H1 (cell line): ENCODE measurements at regions not wholly inside any gene's neighbourhood (a gene's known extent, or its start where the extent isn't known, plus 50 kb on each side); places are given as distances from the start of the nearest gene placed in this dataset.

Experiments used
- CTCF ChIA-PET: fragments of 300-600 bp; sonication (Branson Sonifier 250); formaldehyde crosslinking; loops from one replicate; lab custom pipeline; 2021; ENCODE audit not compliant: partially characterized antibody; lab: Charles Lee
- POLR2A ChIA-PET: fragments of 300-600 bp; sonication (Branson Sonifier 250); formaldehyde crosslinking; loops from one replicate; lab custom pipeline; 2021; ENCODE audit warnings: inconsistent platforms; ENCODE audit not compliant: partially characterized antibody; lab: Charles Lee
- DNase-seq, 2 experiments: peaks; one replicate each; pipeline versions ENCODE4 v3.0.0 to v3.0.0-alpha.2; 2010 to 2022; ENCODE audit warnings: low spot score in 2 of 2, low read depth in 1 of 2, mixed read lengths in 1 of 2
- FAIRE-seq: peaks from 2 replicates; lab custom pipeline; 2011; peaks lifted over from hg19 to GRCh38; lab: Jason Lieb, UNC
- H2AFZ ChIP-seq: 2 replicates; pipeline ENCODE4 v1.8.1; 2012; ENCODE audit warnings: low read length, inconsistent platforms
- H2AK5ac ChIP-seq: 2 replicates; pipeline ENCODE4 v1.6.1; 2013; ENCODE audit warnings: low read depth, low read length
- H2BK120ac ChIP-seq: replicated peaks from 2 replicates; pipeline ENCODE3; 2013; ENCODE audit warnings: low read depth, low read length, inconsistent platforms
- H2BK12ac ChIP-seq: 2 replicates; pipeline ENCODE4 v1.6.1; 2013; ENCODE audit warnings: low read depth, low read length
- H2BK15ac ChIP-seq: 2 replicates; pipeline ENCODE4 v1.6.1; 2013; ENCODE audit warnings: low read length
- H2BK20ac ChIP-seq: 2 replicates; pipeline ENCODE4 v1.6.1; 2013; ENCODE audit warnings: low read length
- H2BK5ac ChIP-seq: 2 replicates; pipeline ENCODE4 v1.6.1; 2013; ENCODE audit warnings: low read depth, low read length
- H3K14ac ChIP-seq: 2 replicates; pipeline ENCODE4 v1.6.1; 2013; ENCODE audit warnings: inconsistent platforms; ENCODE audit not compliant: insufficient read length
- H3K18ac ChIP-seq: 2 replicates; pipeline ENCODE4 v1.6.1; 2013; ENCODE audit warnings: low read length; ENCODE audit errors: extremely low read depth
- H3K23ac ChIP-seq: 2 replicates; pipeline ENCODE4 v1.6.1; 2013; ENCODE audit warnings: inconsistent platforms; ENCODE audit not compliant: insufficient read length
- H3K23me2 ChIP-seq: 2 replicates; pipeline ENCODE4 v1.6.1; 2013; ENCODE audit warnings: low read depth, low read length
- H3K27ac ChIP-seq: 2 replicates; pipeline ENCODE4 v1.6.1; 2011; ENCODE audit warnings: low read depth, low read length, inconsistent platforms
- H3K27me3 ChIP-seq, 4 experiments: replicated peaks in 1 of 4; 1 replicate in 1 of 4; 2 replicates in 3 of 4; pipeline versions ENCODE4 v1.6.1 to v1.8.1; 2011 to 2013; ENCODE audit warnings: low read length in 3 of 4, mild to moderate bottlenecking in 3 of 4, inconsistent platforms in 2 of 4, mixed read lengths in 2 of 4, moderate library complexity in 1 of 4; ENCODE audit not compliant: control insufficient read depth in 3 of 4, insufficient read depth in 3 of 4; ENCODE audit errors: extremely low read depth in 1 of 4
- H3K36me3 ChIP-seq, 4 experiments: 2 replicates each; pipeline versions ENCODE4 v1.6.1 to v1.8.1; 2011 to 2013; ENCODE audit warnings: mild to moderate bottlenecking in 4 of 4, low read length in 3 of 4, moderate library complexity in 2 of 4, control low read depth in 1 of 4, inconsistent platforms in 1 of 4; ENCODE audit not compliant: insufficient read depth in 4 of 4, control insufficient read depth in 2 of 4
- H3K4ac ChIP-seq: replicated peaks from 2 replicates; pipeline ENCODE3; 2013; ENCODE audit warnings: low read length, low read depth, mixed read lengths, inconsistent platforms; ENCODE audit not compliant: insufficient read length
- H3K4me1 ChIP-seq, 4 experiments: replicated peaks in 1 of 4; 1 replicate in 1 of 4; 2 replicates in 3 of 4; pipeline versions ENCODE4 v1.6.1 to v1.8.1; 2011 to 2013; ENCODE audit warnings: low read length in 3 of 4, inconsistent platforms in 2 of 4, mixed read lengths in 1 of 4; ENCODE audit not compliant: insufficient read depth in 4 of 4, control insufficient read depth in 3 of 4
- H3K4me2 ChIP-seq, 2 experiments: 2 replicates each; pipeline versions ENCODE4 v1.6.1 to v1.8.1; 2011 to 2013; ENCODE audit warnings: low read depth in 2 of 2, low read length in 2 of 2, control low read depth in 1 of 2, inconsistent platforms in 1 of 2, mild to moderate bottlenecking in 1 of 2; ENCODE audit not compliant: insufficient read depth in 1 of 2
- H3K4me3 ChIP-seq, 4 experiments: fragments of 200-600, 300-600 bp in 1 of 4; sonication (generic), shearing (Covaris generic), sonication (Bioruptor Twin) in 1 of 4; 2 replicates each; pipeline versions ENCODE4 v1.5.1 to v1.8.1; 2011 to 2016; ENCODE audit warnings: low read length in 4 of 4, low read depth in 3 of 4, control low read depth in 2 of 4, inconsistent platforms in 2 of 4, mild to moderate bottlenecking in 2 of 4, mixed read lengths in 1 of 4, moderate library complexity in 1 of 4; ENCODE audit not compliant: insufficient read depth in 2 of 4; ENCODE audit errors: extremely low read depth in 1 of 4
- H3K56ac ChIP-seq: replicated peaks from 2 replicates; pipeline ENCODE3; 2013; ENCODE audit warnings: low read depth, mild to moderate bottlenecking, mixed read lengths, low read length, inconsistent platforms; ENCODE audit not compliant: insufficient read length
- H3K79me1 ChIP-seq: 2 replicates; pipeline ENCODE4 v1.6.1; 2013; ENCODE audit warnings: low read depth, low read length, control low read depth
- H3K79me2 ChIP-seq, 2 experiments: 2 replicates each; pipeline versions ENCODE4 v1.6.1 to v1.8.1; 2012 to 2013; ENCODE audit warnings: low read length in 2 of 2, mild to moderate bottlenecking in 2 of 2, inconsistent platforms in 1 of 2; ENCODE audit not compliant: insufficient read depth in 2 of 2, control insufficient read depth in 1 of 2
- H3K9ac ChIP-seq, 4 experiments: replicated peaks in 1 of 4; 1 replicate in 1 of 4; 2 replicates in 3 of 4; pipeline versions ENCODE4 v1.6.1 to v1.8.1; 2011 to 2013; ENCODE audit warnings: low read depth in 3 of 4, low read length in 3 of 4, control low read depth in 2 of 4, mild to moderate bottlenecking in 2 of 4, moderate library complexity in 2 of 4, inconsistent platforms in 1 of 4; ENCODE audit errors: extremely low read depth in 1 of 4
- H3K9me3 ChIP-seq, 2 experiments: 2 replicates each; pipeline versions ENCODE4 v1.6.1 to v1.8.1; 2012 to 2013; ENCODE audit warnings: mild to moderate bottlenecking in 2 of 2, moderate library complexity in 2 of 2, control low read depth in 1 of 2, inconsistent platforms in 1 of 2, low read depth in 1 of 2, low read length in 1 of 2, mixed read lengths in 1 of 2; ENCODE audit not compliant: insufficient read depth in 2 of 2
- H4K20me1 ChIP-seq, 2 experiments: replicated peaks in 1 of 2; 2 replicates each; pipeline versions ENCODE3 to v1.8.1; 2011 to 2013; ENCODE audit warnings: inconsistent platforms in 2 of 2, low read length in 2 of 2, mild to moderate bottlenecking in 1 of 2; ENCODE audit not compliant: insufficient read depth in 2 of 2, control insufficient read depth in 1 of 2
- H4K5ac ChIP-seq: 2 replicates; pipeline ENCODE4 v1.6.1; 2013; ENCODE audit warnings: low read length, low read depth, mixed read lengths, inconsistent platforms; ENCODE audit not compliant: insufficient read length
- H4K8ac ChIP-seq: 2 replicates; pipeline ENCODE4 v1.8.0; 2013; ENCODE audit warnings: mild to moderate bottlenecking, moderate library complexity, low read length, inconsistent platforms; ENCODE audit not compliant: insufficient read depth; ENCODE audit errors: extremely low read depth
- H4K91ac ChIP-seq: replicated peaks from 2 replicates; pipeline ENCODE3; 2013; ENCODE audit warnings: low read length, mixed read lengths, inconsistent platforms; ENCODE audit not compliant: insufficient read length
- BACH1 ChIP-seq: IDR thresholded peaks from 2 replicates; pipeline ENCODE4 v1.6.1; 2012; ENCODE audit warnings: low read length, improper control_type of control experiment
- EP300 ChIP-seq, 2 experiments: IDR thresholded peaks; 1 replicate in 1 of 2; 2 replicates in 1 of 2; pipeline ENCODE4 v1.6.1; 2011 to 2012; ENCODE audit warnings: low read depth in 2 of 2, low read length in 2 of 2, mild to moderate bottlenecking in 2 of 2, borderline replicate concordance in 1 of 2, inconsistent platforms in 1 of 2, moderate library complexity in 1 of 2
- FOSL1 ChIP-seq: IDR thresholded peaks from 2 replicates; pipeline ENCODE4 v1.6.1; 2011; ENCODE audit warnings: mild to moderate bottlenecking, low read depth, low read length, moderate library complexity; ENCODE audit not compliant: insufficient read depth
- JUN ChIP-seq: IDR thresholded peaks from 2 replicates; pipeline ENCODE4 v1.6.1; 2011; ENCODE audit warnings: low read depth, mild to moderate bottlenecking, improper control_type of control experiment, low read length
- KDM5A ChIP-seq: fragments of 200-600 bp; IDR thresholded peaks from 2 replicates; pipeline ENCODE4 v1.7.1; 2012; ENCODE audit warnings: mild to moderate bottlenecking, low read length, inconsistent platforms, mixed read lengths
- MAFK ChIP-seq: IDR thresholded peaks from 2 replicates; pipeline ENCODE4 v1.6.1; 2012; ENCODE audit warnings: low read depth, mild to moderate bottlenecking, improper control_type of control experiment, low read length
- POU5F1 ChIP-seq: IDR thresholded peaks from 2 replicates; pipeline ENCODE4 v1.6.1; 2011; ENCODE audit warnings: low read depth, mild to moderate bottlenecking, low read length, moderate library complexity
- RXRA ChIP-seq: IDR thresholded peaks from 2 replicates; pipeline ENCODE4 v1.6.1; 2011; ENCODE audit warnings: low read depth, mild to moderate bottlenecking, low read length, moderate library complexity; ENCODE audit not compliant: insufficient read depth
- SRF ChIP-seq: IDR thresholded peaks from 2 replicates; pipeline ENCODE4 v1.6.1; 2011; ENCODE audit warnings: mild to moderate bottlenecking, low read depth, low read length, moderate library complexity
- YY1 ChIP-seq: IDR thresholded peaks from 2 replicates; pipeline ENCODE4 v1.6.1; 2011; ENCODE audit warnings: low read depth, mild to moderate bottlenecking, low read length
- WGBS, 2 experiments: shearing (Covaris generic) in 1 of 2; methylation state at CpG; one replicate each; pipeline versions ENCODE4 v1.1.6 to v1.1.7; 2013 to 2015; ENCODE audit warnings: low lambda C conversion rate in 2 of 2, mixed read lengths in 2 of 2, inconsistent platforms in 1 of 2, low coverage in 1 of 2, missing lambda C conversion rate in 1 of 2; ENCODE audit not compliant: insufficient replicate concordance in 2 of 2, insufficient coverage in 1 of 2, insufficient read length in 1 of 2; ENCODE audit errors: extremely low coverage in 1 of 2, missing lambda C conversion rate in 1 of 2; 5-methylcytosine and 5-hydroxymethylcytosine counted together
- TF ChIP-seq, protein P1 (sequence below): IDR thresholded peaks from 2 replicates; pipeline ENCODE4 v1.6.1; 2011; ENCODE audit warnings: low read depth, mild to moderate bottlenecking, low read length; ENCODE audit not compliant: insufficient read depth

DNA sequence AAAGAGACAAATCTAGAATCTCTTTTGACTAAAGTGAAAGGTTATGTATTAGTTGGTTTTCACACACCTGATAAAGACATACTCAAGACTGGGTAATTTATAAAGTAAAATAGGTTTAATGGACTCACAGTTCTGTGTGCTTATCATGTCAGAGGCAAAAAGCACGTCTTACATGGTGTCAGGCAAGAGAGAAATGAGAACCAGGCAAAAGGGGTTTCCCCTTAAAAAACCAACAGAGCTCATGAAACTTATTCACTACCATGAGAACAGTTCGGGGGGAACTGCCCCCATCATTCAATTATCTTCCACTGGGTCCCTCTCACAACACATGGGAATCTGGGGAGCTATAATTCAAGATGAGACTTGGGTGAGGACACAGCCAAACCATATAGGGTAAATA, 486.8 kb downstream of the DACH1 start:
- no peak overlapping the region for H3K9ac ChIP-seq
- H4K20me1 ChIP-seq: no peaks in the 10 kb centered on the region
- no peak overlapping the region for H4K91ac ChIP-seq
- no peak overlapping the region for H2BK12ac ChIP-seq
- no peak overlapping the region for H4K8ac ChIP-seq
- H3K18ac ChIP-seq: no peak overlapping the region
- no peak overlapping the region for H2AK5ac ChIP-seq
- 96% methylated on average over 2 of the region's 2 CpGs; no CpG with 5 or more reads in 1 of the 2 experiments for WGBS, 2 experiments
- H3K4me2 ChIP-seq: no peak overlapping the region
- DNase-seq: no peak
- H3K4ac ChIP-seq: no peak overlapping the region
- H3K9me3 ChIP-seq: no peaks in the 10 kb centered on the region
- H3K27ac ChIP-seq: no peak overlapping the region
- H2BK5ac ChIP-seq: no peak overlapping the region
- no peak overlapping the region for H4K5ac ChIP-seq
- H3K56ac ChIP-seq: no peak overlapping the region
- H3K27me3 ChIP-seq: no peaks in the 10 kb centered on the region
- no peaks in the 10 kb centered on the region for H3K36me3 ChIP-seq
- no peak overlapping the region for H3K4me3 ChIP-seq
- POLR2A ChIA-PET: no interaction called here
- no peak overlapping the region for H2BK15ac ChIP-seq
- H3K14ac ChIP-seq: no peak overlapping the region
- no peaks in the 10 kb centered on the region for H3K23me2 ChIP-seq
- H3K79me2 ChIP-seq: no peaks in the 10 kb centered on the region
- H2BK120ac ChIP-seq: no peak overlapping the region
- no peak overlapping the region for H3K23ac ChIP-seq
- no peaks in the 10 kb centered on the region for H3K4me1 ChIP-seq
- no peak overlapping the region for H2BK20ac ChIP-seq
- H3K79me1 ChIP-seq: no peaks in the 10 kb centered on the region
- CTCF ChIA-PET: no interaction called here
- H2AFZ ChIP-seq: no peak overlapping the region
- no peak for TF ChIP-seq FOSL1
- TF ChIP-seq RXRA: no peak
- TF ChIP-seq, protein P1, sequence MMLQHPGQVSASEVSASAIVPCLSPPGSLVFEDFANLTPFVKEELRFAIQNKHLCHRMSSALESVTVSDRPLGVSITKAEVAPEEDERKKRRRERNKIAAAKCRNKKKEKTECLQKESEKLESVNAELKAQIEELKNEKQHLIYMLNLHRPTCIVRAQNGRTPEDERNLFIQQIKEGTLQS: no peak
- no peak for TF ChIP-seq SRF
- TF ChIP-seq MAFK: no peak
- TF ChIP-seq KDM5A: no peak
- no peak for TF ChIP-seq EP300 (IDR thresholded peaks at IDR 0.05; ENCODE audit: borderline replicate concordance in 1 of 2, low read depth in 2 of 2, low read length in 2 of 2)
- no peak for TF ChIP-seq JUN
- no peak for TF ChIP-seq POU5F1
- no peak for TF ChIP-seq BACH1
- no peak for TF ChIP-seq YY1
- TF ChIP-seq, all 59 proteins: peak for 0
- FAIRE-seq: no peak
